Vagina (tissue), 2 donors: ENCODE measurements at regions not wholly inside any gene's neighbourhood (a gene's known extent, or its start where the extent isn't known, plus 50 kb on each side); places are given as distances from the start of the nearest gene placed in this dataset.

Experiments
- POLR2A ChIP-seq, 2 donors: fragments of 450-650 bp; IDR thresholded peaks; one replicate each; pipeline ENCODE4 v1.6.1; 2017; ENCODE audit warnings: antibody characterized with exemption in 2 of 2, mild to moderate bottlenecking in 2 of 2, moderate library complexity in 2 of 2
- TF ChIP-seq, protein P1 (sequence below), 3 experiments: fragments of 450-650 bp in 2 of 3; fragments of 200-600 bp in 1 of 3; sonication (generic) in 1 of 3; IDR thresholded peaks; one replicate each; pipeline ENCODE4 v1.5.1; 2017 to 2019; ENCODE audit warnings: antibody characterized with exemption in 3 of 3, mild to moderate bottlenecking in 2 of 3, moderate library complexity in 2 of 3

- TF ChIP-seq, protein P1, sequence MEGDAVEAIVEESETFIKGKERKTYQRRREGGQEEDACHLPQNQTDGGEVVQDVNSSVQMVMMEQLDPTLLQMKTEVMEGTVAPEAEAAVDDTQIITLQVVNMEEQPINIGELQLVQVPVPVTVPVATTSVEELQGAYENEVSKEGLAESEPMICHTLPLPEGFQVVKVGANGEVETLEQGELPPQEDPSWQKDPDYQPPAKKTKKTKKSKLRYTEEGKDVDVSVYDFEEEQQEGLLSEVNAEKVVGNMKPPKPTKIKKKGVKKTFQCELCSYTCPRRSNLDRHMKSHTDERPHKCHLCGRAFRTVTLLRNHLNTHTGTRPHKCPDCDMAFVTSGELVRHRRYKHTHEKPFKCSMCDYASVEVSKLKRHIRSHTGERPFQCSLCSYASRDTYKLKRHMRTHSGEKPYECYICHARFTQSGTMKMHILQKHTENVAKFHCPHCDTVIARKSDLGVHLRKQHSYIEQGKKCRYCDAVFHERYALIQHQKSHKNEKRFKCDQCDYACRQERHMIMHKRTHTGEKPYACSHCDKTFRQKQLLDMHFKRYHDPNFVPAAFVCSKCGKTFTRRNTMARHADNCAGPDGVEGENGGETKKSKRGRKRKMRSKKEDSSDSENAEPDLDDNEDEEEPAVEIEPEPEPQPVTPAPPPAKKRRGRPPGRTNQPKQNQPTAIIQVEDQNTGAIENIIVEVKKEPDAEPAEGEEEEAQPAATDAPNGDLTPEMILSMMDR (IDR thresholded peaks at IDR 0.05) = no peak
- no peak for TF ChIP-seq POLR2A (IDR thresholded peaks at IDR 0.05)
Observed at GRCh38 chr12:85423947-85424346, 143.9 kb downstream of the ALX1 start.
